Activated CD8-positive, alpha-beta memory T cell treated with anti-CD3 and anti-CD28 coated beads, Interleukin-2, amount 50 U/mL, for 48 hours (primary cell): ENCODE measurements at regions not wholly inside any gene's neighbourhood (a gene's known extent, or its start where the extent isn't known, plus 50 kb on each side); places are given as distances from the start of the nearest gene placed in this dataset.
A peak's percentile ranks its signal among the peaks of the same experiment; 100 is the strongest.

Experiments
- DNase-seq: peaks from one replicate; pipeline ENCODE4 v3.0.0-alpha.2; 2020

DNA sequence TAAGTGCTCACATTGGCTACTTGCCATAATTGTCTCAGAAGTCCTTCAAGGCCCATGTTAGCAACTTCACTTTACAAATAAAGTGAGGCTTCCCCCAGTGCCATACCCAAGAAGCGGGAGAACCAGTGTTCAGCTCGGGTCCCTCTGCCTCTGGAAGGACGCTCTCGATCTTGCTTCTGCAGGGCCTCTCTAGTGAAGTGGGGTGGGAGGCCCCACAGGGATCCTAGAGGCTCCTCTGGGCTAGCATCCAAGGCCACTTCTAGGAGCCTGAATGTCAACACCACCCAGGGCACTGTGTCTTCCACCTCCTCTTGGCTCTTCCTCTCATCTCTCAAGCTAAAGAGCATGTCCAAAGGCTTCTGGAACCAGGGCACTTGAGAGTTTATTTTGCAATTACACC, 282.5 kb downstream of the GADD45G start:
- DNase-seq = no peak

DNA sequence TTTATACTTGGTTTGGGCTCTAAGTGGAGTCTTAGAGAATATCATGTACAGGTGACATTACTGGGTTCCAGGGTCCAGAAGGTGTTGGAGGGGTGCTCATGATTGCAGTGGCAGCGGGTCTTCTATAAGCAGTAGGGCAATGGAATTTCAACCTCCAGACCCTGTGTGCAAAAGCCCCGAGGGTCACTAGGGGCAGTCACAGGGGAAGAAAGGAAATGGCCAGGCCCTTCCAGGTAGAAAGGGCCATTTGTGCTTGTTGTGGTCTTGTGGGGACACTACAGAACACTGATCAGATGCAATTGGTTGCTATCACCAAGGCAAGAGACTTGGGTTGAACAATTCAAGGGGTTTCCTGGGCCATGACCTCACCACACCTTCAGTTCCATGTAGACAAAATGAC, 283.4 kb downstream of the GADD45G start:
- DNase-seq = no peak

DNA sequence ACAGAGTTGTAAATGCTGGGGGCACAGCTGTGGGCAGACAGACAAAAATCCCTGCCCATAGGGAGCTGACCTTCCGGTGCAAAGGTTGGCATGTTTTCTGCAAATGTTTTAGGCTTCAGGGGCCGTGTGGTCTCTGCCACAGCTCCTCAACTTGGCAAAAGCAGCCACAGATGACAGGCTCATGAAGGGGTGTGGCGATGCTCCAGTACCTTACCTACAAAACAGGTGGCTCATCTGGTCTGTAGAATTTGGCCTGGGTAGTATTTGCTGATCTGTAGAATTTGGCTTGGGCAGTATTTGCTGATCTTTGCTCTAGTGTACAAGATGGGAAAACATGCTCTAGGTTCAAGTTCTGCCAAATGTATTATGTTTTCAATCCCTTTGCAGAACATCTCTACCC, 283.9 kb downstream of the GADD45G start:
- DNase-seq = peak; percentile 28

DNA sequence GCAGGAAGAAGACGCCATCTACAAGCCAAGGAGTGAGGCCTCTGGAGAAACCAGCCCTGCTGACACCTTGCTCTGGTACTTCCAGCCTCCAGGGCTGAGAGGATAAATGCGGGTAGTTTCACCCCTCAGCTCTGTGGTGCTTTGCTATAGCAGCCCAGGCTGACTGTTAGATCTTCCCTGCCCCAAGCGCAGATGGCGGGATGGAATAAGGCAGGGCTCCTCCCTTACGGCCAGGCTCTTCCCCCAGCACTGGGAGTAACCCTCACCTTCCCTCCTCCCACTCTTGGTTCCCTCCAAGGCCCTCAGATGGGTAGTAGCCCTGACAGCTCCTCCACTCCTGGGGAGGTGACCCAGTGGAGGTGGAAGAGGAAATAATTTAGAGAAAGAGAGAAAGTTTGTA, 285.1 kb downstream of the GADD45G start:
- DNase-seq = no peak

DNA sequence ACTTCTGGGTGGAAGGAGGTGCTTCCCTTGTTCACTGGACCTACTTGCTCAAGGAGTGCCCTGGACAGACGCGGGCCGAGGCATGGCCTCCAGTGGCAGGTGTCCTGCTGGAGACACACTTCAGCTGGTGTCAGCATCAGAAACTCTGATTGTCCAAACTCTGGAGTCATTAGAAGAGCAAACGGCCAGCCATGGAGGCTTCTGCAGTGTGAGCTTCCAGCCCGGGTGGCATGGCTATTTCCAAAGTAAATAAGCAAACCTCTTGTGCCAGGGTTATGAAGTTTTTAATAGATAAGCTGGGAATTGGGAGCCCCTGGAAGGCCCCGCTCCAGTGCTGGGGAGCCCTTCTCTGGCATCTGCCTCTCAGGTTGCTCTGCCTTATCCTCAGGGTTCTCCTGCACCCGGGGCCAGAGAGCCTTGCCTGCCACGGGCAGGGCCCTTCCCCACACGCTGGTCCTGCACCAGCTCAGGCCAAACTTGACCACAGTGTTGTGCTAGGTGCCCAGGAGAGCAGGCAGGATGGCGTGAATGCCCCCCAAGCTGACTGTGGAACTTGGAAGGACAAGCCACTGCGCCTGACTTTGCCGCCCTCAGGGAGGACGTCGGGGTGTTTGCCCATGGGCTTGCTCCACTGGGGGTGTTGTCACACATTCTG, 285.6 kb downstream of the GADD45G start:
- DNase-seq = no peak

DNA sequence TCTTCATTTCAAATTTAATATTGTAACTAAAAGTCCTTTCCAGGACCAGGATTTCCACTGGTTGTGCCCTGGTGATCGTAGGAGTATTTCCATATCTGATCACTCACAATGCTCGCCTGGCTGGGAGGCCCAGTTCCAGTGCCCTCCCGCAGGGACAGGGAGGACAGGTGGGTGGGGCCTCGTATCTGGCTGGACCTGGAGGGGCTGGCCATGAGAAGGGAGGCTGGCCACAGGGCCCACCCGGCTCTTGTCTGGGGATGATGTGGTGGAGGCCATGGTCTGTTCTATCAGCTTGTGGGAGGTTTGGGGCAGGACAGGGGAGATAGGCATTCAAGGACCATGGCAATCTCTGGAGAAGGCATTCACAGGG, 286.4 kb downstream of the GADD45G start:
- no peak for DNase-seq

DNA sequence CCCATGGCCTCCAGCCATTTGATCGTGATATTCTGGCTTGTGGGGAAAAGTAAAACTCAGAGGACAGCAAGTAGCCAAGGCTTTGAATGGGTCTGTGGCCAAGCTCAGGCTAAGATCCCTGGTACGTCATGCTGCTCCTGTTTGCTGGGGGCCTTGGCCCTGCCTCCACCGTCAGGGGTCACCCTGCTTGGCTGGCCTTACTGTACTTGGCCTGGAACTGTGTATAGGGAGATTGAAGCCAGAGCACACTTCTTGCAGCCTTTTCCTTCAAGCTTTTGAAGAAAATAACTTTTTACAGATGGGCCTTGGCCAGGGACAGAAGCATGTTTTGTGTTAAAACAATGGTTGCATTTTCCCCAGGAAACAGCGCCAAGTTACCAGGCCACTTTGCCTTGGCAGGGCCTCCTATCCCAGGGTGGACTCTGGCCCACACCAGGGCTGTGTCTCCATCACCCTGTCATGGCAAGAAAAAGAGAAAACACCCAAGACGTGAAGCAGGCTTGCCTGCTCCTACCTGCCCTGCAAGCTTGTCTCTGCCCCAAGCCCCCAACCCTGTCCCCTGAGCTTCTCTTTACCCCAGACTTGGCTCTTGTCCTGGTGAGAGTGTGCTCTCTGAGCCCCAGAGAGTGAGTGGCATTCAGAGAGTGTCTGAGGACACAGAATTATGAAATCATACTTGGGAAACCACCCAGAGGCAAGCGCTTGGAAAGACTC, 286.9 kb downstream of the GADD45G start:
- no peak for DNase-seq

DNA sequence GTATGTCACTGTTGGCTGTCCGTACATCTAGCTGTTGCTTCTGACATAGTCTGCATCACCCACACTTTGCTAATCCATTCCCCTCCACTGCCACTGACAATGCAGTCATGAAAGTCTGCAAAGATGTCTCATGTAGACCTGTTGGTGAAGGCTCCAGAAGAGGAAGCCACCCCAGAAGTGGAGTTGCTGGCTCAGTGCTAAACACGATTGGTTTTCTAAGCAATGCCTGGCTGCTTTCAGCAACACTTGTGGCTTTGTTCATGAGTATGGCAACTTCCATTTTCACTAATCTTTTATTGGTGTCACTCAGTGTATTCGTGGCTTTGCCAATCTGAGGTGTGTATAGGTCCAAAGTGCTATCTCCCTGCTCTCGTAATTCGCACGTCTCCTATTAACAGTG, 288.1 kb downstream of the GADD45G start:
- no peak for DNase-seq

DNA sequence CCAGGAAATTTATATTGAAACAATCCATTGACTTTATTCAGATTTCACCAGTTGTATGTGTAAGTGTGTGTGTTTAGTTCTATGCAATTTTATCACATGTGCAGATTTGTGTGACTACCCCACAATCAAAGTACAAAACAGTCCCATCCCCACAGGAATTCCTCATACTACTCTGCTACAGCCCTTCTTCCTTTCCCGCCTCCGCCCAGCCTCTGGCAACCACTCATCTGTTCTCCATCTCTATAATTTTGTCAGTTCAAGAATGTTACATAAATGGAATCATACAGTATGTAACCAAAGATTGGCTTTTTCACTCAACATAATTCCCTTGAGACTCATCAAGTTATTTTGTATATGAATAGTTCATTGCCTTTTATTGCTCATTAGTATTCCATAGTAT, 289.1 kb downstream of the GADD45G start:
- no peak for DNase-seq

DNA sequence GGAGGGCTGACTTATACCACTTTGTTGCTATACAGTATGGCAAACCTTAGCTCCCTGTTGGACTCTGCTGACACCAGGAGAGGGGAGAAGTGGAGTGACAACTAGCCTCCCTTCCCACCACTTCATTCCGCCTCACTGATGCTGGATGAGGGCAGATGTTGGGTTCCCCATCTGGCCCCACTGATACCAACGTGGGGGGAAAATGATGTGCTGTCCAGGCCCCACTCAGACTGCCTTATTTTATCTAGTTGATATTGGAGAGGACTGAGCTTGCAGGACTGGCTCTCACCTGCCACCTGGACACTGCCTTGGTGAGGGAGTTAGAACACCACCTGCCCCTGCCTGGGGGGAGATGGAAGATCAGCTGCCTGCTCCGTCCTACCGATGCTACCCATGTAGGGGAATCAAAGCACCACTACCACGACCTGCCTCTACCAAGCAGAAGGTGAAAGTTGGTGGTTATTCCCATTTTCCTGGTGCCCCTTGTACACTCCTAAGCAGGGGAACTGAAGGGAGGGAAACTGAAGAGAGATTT, 292.1 kb downstream of the GADD45G start:
- no peak for DNase-seq

DNA sequence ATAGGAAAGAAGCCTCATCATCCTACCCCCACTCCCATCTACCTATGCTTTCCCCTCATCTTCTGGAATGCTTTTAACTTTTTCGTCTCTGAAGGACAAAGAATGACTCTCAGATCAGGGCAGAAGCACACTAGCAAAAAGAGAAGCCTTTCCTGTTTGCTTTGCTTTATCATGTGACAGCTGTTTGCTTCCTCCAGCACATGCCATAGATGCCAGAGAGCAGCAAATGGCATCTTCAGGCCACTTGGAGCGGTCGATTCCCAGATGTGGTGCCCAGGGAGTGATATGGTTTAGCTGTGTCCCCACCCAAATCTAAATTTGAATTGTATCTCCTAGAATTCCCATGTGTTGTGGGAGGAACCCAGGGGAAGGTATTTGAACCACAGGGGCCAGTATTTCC, 294.8 kb downstream of the GADD45G start:
- no peak for DNase-seq

DNA sequence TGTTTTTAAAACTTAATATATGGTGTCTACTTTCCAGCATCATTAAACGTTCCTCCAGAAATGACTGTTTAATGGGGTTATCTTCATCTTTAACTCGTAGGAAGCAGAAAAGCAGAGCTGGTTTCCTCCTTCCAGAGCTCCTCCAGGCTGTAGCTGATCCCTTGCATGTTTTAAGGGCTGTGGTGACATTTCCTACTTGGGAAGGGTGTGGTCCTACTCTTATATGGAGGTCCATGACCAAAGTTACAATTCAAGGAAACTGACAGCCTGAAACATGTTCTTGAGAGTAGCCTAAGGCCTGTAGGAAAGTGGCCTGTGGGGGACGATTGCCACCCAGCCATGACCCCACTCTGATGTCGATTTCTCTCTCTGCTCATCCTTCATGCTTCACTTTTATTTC, 297.1 kb downstream of the GADD45G start:
- DNase-seq = no peak

DNA sequence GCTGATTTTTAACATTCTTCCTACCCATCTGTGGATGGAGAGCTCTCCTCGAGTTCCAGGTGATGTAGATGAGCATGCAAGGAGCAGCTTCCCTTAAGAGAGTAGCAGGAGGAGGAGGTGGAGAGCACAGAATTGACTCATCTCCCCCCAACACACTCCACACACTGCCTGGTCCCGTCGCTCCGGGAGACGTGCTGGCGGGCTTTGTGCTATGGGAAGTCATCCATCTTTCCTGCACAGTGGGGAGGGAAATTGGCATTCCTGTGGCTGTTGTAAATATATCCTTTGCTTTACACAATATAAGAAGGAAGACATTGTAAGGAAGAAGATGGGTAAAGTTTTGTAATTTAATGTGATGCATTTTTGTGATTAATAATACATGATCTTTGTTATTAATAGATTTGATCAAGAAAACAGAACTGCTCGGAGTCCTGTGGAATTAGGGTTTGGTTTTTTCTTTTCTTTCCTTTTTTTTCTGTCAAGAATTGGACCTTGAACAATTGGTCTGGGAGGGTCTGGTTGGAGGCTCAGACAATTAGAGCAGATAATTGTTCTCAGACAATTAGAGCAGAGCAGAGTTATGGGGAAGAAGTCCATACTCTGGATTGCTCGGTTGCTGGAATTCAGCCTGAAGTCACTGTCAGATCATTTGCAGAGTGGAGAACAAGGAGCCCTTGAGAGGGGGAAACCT, 297.8 kb downstream of the GADD45G start:
- DNase-seq = no peak

DNA sequence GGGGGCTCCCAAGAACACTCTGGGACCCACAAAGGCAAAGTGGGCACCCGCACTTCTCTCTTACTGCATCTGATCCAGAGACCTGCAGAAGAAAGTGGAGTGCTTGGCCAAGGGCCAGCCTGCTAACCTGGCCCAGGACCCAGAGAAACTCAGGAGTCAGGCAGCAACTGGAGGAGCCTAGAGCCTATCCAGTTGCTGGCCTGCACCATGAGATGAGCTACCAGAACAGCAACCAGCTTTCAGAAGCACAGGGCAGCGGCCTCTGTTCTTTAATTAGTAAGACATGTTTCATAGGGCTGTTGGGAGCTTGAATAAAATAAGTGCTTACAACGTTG, 298.3 kb downstream of the GADD45G start:
- DNase-seq = peak; percentile 23

DNA sequence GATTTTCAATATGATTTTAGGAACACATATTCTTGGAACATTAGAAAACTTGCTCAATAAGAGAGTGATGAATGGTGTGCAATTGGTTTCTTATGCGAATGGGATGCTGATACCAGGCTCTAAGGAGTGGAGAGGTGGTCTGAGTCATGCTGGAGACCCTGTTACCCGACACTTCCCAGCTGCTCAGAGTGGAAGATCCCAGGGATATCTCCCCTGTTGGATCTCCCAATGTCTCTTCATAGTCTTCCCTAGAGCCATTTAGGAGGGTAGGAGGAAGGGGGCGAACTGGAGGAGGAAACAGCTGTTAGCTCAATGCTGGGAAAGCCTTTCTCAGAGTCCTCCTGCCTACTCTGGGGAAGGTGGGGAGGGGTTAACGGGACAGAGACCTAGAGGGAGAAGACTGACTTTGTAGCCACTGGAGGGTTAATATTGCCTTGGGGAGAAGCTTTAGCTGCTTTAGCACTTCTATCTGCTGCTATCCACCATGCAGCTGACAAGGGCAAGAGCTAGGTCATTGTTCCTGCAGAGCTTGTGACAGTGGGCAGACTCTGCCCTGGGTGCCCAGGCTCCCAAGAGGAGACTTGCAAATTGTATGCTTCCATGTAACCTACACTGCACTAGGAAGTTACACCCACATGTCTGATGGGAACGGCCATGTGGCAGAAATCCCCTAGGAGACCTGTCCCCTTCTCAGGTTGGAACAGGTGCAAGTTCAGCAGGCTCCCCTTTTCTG, 301.0 kb downstream of the GADD45G start:
- DNase-seq = no peak

DNA sequence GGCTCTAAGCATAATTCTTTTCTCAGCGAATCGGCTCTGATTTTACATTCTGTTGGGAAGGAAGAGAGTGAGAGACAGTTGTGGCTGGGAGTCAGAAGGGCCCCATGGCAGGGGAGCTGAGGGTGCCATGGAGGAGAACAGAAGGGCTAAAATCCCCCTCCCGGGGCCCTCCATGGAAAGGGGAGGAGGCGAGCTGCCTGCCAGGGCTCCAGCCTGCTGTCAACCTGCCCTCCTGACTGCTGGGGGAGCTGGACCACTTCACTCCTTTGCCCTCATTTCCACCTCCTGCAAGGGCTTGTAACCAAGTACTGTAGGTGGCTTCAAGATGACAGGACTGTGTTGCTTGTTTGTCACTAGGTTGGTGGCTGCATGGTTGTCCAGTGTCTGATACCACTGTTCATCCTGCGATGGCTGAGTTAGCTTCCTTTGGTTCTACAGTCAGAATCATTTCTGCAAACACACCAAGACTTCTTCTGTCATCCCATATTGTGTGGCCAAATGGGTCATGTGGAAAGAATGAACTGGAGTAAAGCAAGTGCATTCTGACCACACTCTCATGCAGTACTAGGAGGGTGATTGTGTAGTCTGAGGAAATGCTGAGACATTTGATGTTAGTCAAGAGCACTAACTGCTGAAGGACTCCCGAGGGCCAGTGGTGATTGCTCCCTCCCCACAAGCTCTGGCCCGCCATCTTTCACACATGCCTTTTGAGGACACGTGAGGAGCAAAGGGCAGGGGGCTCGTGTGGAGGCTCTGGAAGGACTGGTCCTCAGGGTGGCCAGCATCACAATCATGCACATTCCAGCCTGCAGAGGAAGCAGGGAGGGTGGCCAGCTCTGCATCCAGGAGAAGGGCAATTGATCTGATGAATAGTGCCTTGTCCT, 307.2 kb downstream of the GADD45G start:
- DNase-seq = peak; percentile 41

DNA sequence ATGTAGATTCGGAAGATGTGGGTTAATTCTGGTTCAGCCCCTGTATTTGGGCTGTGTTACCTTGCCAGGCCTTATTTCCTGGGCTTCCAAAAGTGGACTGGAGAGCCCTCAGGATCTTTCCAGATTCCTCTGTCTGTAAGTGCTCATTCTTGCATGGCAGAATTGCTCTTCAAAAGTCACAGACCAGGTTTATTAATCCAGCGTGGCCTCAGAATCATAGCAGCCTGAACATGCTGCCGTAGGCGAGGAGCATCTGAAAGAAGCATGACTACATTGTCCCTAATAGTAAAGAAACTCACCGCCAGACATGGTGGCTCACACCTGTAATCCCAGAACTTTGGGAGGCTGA, 307.8 kb downstream of the GADD45G start:
- DNase-seq = peak; percentile 22

DNA sequence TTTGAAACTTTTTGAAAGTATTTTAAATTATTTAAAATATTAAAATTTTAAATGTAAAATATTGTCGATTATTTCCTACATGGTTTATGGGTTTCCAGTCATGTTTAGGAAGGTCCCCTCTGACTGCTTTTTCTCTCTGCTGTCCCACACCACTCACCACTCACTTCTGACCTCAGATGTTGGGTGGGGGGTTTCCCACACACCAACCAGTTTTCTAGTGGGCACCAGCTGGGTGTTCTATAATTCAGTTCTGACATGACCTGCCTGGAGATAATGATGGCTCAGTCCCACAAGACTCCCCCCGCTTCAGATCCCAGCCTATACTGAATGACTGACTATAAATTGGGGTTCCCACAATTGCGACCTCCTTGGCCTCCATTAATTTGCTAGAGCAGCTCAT, 310.4 kb downstream of the GADD45G start:
- peak; percentile 41 for DNase-seq

DNA sequence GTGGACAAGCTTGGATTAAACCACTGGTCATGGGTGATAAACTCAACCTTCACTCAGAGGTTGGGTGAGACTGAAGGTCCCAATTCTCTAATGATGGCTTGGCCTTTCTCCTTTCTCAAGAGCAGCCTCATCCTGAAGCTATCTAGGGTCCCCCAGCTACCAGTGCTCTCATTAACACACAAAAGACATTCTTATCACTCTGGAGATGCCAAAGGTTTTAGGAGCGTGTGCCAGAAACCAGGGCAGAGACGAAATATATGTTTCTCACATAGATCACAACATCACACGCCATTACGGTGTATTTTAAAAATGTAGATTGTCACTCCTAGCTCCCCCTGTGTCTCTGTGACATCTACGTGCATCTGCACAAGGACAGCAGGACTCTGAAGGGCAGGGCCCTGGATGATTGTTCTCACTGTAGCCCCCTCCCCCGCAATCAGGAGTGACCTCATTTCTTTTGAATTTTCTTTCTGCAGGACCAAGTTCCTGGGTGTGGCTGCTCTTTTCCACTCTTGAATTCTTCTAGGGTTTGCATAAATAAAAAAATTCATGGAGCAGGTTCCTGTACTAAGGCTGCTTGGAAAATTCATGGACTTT, 311.3 kb downstream of the GADD45G start:
- peak; percentile 26 for DNase-seq

DNA sequence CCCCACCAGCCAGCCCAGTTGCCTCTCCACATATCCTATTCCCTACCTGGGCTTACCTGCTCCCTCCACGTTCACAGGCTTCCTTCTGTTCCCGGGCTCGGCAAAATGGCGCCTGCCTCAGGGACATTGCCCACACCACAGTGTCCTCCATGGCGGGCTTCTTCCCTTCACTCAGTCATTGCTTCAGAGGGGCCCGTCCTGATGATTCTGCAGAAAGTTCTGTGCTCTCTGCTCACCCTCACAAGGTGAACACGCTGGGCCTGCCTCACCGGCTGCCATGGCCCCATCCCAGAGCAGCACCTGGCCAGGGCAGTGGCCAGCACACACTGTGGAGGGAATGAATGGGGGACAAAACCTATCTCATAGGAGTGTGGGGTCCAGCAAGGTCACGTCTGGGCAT, 313.0 kb downstream of the GADD45G start:
- peak; percentile 35 for DNase-seq

DNA sequence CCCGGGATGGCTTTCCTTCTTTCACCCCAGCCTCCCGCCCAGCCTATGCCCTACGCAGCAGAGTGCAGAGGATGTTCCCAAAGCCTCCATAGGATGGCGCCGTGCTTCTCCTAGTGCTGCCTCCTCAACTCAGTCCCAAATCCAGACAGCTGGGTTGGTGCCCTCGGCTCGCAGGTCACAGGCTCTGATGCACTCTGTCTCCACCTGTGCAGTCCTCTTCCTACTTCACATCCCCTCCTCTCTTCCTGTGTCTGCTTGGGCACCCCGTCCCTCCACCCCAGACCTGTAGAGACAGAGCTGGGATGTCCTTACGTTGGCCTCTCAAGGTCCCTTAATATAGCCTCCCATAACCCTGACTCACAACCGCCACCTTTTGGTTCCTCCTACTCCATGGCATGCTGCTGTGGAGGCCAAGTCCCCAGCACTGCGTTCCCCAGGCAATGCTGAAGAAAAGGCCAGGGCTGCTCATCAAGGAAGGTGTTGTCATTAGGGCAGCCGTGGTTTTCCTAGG, 314.4 kb downstream of the GADD45G start:
- DNase-seq = peak; percentile 60

DNA sequence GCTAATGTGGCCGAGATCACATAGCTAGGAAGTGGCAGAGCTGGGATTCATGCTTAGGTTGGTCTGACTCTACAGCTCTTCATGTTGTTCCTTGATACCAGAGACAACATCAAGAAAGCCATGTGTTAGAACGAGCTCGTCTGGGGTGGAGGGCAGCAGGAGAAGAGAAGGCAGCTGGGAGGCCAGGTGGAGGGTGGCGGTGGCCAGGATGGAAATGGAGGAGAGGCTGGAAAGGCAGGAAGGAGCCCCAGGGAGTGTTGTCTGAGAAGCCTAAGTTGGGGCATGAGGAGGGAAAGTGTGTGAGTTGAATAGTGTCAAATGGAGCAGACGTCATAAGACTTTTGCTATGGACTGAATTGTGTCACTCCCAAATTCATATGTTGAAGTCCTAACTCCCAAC, 315.3 kb downstream of the GADD45G start:
- DNase-seq = peak; percentile 47
